NK-92 treated with Interleukin-12 subunit alpha and Interleukin-12 subunit beta, amount 100 ng/mL, for 24 hours (cell line): ENCODE measurements at regions not wholly inside any gene's neighbourhood (a gene's known extent, or its start where the extent isn't known, plus 50 kb on each side); places are given as distances from the start of the nearest gene placed in this dataset.

Source experiments
- DNase-seq: peaks from one replicate; lab custom pipeline; 2025; lab: John Stamatoyannopoulos, UW

- no peak for DNase-seq
Measured at GRCh38 chr4:19403786-19404370, 847.8 kb upstream of the SLIT2 start.

GRCh38 chr4:19402581-19403065 lies 849.1 kb upstream of the SLIT2 start:
- no peak for DNase-seq

GRCh38 chr4:19401301-19402080 lies 850.2 kb upstream of the SLIT2 start:
- DNase-seq, result no peak

- DNase-seq, result no peak
Measured at GRCh38 chr4:19400820-19401219, 850.9 kb upstream of the SLIT2 start.

- DNase-seq, result no peak
Measured at GRCh38 chr4:19399001-19399400, 852.7 kb upstream of the SLIT2 start.

GRCh38 chr4:19386786-19387185 lies 864.9 kb upstream of the SLIT2 start:
- no peak for DNase-seq

GRCh38 chr4:19382993-19383756 lies 868.5 kb upstream of the SLIT2 start:
- no peak for DNase-seq

- no peak for DNase-seq
Measured at GRCh38 chr4:19381068-19381467, 870.6 kb upstream of the SLIT2 start.

- no peak for DNase-seq
Measured at GRCh38 chr4:19380600-19380999, 871.1 kb upstream of the SLIT2 start.

GRCh38 chr4:19379191-19379708 lies 872.5 kb upstream of the SLIT2 start:
- DNase-seq, result no peak

- no peak for DNase-seq
Measured at GRCh38 chr4:19375931-19376330, 875.8 kb upstream of the SLIT2 start.

GRCh38 chr4:19375136-19375804 lies 876.4 kb upstream of the SLIT2 start:
- no peak for DNase-seq

- DNase-seq, result no peak
Measured at GRCh38 chr4:19372390-19372789, 879.3 kb upstream of the SLIT2 start.

- DNase-seq, result no peak
Measured at GRCh38 chr4:19368800-19369199, 882.9 kb upstream of the SLIT2 start.

- DNase-seq, result no peak
Measured at GRCh38 chr4:19366916-19367315, 884.8 kb upstream of the SLIT2 start.

- no peak for DNase-seq
Measured at GRCh38 chr4:19358015-19358414, 893.7 kb upstream of the SLIT2 start.

- no peak for DNase-seq
Measured at GRCh38 chr4:19349416-19349815, 902.3 kb upstream of the SLIT2 start.

- DNase-seq, result no peak
Measured at GRCh38 chr4:19348746-19349145, 903.0 kb upstream of the SLIT2 start.

- no peak for DNase-seq
Measured at GRCh38 chr4:19346636-19347035, 905.1 kb upstream of the SLIT2 start.

- DNase-seq, result no peak
Measured at GRCh38 chr4:19329631-19330030, 922.1 kb upstream of the SLIT2 start.

GRCh38 chr4:19329077-19329476 lies 922.6 kb upstream of the SLIT2 start:
- no peak for DNase-seq

GRCh38 chr4:19327364-19327763 lies 924.3 kb upstream of the SLIT2 start:
- no peak for DNase-seq
